ENCODE measurements at regions not wholly inside any gene's neighbourhood (a gene's known extent, or its start where the extent isn't known, plus 50 kb on each side); places are given as distances from the start of the nearest gene placed in this dataset.

GRCh38 chr21:28624626-28625025, 368.1 kb downstream of the LTN1 start:
- TF ChIP-seq EZH2 (IDR thresholded peaks at IDR 0.05; ENCODE audit: low read length) (no peak), CTCF (optimal IDR thresholded peaks at IDR 0.05 in 1 of 3, IDR thresholded peaks at IDR 0.05 in 1 of 3, conservative IDR thresholded peaks at IDR 0.05 in 1 of 3; ENCODE audit: extremely low read depth in 1 of 3, insufficient read depth in 2 of 3, low read length in 3 of 3) (no peak)
